ENCODE measurements at regions not wholly inside any gene's neighbourhood (a gene's known extent, or its start where the extent isn't known, plus 50 kb on each side); places are given as distances from the start of the nearest gene placed in this dataset.
"Not testable (repeated sequence)": the region's sequence is repeated elsewhere in the genome, so short reads cannot be mapped to it uniquely, and the experiment has no call there.

GRCh38 chr5:92330365-92330764, 947.2 kb upstream of the ARRDC3 start:
- no peak for DNase-seq (ENCODE audit: low read depth in 2 of 2)

- no peak for DNase-seq (ENCODE audit: low read depth in 2 of 2)
Observed at GRCh38 chr5:92329759-92330158, 946.6 kb upstream of the ARRDC3 start.

GRCh38 chr5:92328584-92329259, 945.6 kb upstream of the ARRDC3 start:
- DNase-seq (ENCODE audit: low read depth in 2 of 2): no peak

DNA sequence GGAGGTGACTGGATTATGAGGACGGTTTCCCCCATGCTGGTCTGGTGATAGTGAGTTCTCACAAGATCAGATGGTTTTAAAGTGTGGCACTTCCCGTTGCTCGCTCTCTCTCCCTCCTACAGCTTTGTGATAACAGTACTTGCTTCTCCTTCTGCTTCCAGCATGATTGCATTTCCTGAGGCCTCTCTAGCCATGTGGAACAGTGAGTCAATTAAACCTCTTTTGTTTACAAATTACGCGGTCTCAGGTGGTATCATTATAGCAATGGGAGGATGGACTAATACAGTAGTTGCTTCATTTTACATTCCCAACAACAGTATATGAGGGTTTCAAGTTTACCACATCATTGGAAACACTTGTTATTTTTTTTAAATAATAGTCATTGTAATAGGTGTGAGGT, 937.3 kb upstream of the ARRDC3 start:
- DNase-seq (ENCODE audit: low read depth in 2 of 2): no peak

DNA sequence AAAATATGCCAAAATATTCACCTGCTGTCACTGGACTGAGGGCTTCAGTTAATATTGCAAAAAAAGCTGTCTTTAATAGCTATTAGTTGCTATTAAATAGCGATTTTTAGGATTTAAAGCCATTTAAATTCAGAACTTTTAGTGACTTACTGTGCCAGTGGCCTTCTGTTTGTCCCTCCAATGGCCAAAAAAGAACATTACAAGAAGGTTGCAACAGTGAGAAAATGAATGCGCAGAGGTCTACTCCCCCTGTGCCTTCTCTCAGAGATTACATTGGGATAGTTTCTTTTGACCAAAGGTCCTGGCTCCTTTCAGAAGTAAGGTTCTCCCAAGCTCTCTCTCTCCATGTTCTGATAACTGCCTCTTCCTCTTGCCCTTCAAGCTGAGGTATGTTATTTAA, 930.3 kb upstream of the ARRDC3 start:
- no peak for DNase-seq (ENCODE audit: low read depth in 2 of 2)

DNA sequence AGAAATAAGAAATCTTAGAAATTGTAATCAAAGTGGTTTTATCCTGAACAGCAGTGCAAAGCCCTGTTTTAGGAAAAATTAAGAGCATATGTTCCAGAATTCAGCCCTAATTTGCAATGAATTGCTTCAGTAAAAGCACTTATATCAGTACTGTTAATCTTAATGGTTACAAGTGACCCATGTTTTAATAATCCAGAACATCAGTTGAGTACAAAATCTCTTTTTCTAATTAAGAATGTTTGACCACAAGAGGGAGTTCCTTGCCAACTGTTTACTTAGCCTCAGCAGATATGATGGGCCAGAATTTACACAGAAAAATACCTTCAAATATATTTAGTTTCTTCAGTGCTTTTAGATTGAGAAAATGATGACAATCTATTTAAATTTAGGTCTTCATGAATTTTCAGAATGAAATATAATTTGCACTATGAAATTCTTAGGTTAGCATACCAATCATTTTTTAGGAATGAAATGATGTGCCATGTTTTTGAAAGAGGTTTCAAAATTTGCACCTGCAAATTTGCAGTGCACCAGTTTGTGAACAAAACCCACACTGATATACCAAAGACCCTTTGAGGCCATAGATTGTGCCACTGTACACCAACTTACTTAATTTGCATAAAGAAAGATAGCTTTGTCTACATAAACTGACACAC, 926.3 kb upstream of the ARRDC3 start:
- DNase-seq (ENCODE audit: low read depth in 2 of 2): no peak

DNA sequence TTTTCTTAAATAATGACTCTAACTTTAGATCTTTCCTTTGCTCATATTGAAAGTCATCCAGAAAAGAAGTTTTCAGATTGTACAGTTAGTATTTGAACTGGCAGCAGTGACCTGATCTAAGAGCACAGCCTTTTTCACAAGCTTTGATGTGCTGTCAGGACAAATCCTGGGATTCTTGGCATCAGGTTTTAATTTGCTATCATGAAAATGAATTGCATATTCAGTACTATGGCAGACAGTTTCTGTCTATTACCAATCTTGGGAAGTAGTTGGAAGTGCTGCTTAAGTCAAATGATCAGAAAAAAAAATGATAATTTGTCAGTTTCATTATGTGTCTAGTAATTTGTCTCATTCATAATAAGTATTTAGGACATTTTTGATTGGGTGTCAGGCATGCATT, 925.6 kb upstream of the ARRDC3 start:
- no peak for DNase-seq (ENCODE audit: low read depth in 2 of 2)

DNA sequence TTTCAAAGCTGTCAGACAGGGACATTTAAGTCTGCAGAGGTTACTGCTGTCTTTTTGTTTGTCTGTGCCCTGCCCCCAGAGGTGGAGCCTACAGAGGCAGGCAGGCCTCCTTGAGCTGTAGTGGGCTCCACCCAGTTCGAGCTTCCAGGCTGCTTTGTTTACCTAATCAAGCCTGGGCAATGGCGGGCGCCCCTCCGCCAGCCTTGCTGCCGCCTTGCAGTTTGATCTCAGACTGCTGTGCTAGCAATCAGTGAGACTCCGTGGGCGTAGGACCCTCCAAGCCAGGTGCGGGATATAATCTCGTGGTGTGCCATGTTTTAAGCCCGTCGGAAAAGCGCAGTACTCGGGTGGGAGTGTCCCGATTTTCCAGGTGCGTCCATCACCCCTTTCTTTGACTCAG, 919.2 kb upstream of the ARRDC3 start:
- not testable (repeated sequence) for DNase-seq (ENCODE audit: low read depth in 2 of 2)

- DNase-seq (ENCODE audit: low read depth in 2 of 2): no peak
Observed at GRCh38 chr5:92283521-92283920, 900.4 kb upstream of the ARRDC3 start.

- not testable (repeated sequence) for DNase-seq (ENCODE audit: low read depth in 2 of 2)
Observed at GRCh38 chr5:92271750-92272149, 888.6 kb upstream of the ARRDC3 start.

DNA sequence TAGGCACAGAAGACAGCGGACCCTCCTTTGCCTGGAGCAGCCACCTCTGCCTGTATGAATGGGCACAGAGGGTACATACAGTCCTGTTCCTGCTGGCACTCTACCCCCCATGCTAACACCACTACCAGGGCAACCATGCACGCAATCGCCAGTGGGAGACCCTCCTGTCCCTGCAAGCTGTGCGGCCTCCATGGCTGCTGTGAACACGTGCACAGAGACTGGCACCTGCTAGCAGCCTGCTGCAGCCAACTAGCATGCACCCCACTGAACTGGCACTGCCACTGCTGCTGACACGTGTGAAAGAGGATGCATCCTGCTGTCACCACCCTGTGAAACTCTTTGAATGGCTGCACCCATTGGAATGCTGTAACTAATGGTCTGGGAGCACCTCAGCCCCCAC, 885.2 kb upstream of the ARRDC3 start:
- DNase-seq (ENCODE audit: low read depth in 2 of 2): no peak

DNA sequence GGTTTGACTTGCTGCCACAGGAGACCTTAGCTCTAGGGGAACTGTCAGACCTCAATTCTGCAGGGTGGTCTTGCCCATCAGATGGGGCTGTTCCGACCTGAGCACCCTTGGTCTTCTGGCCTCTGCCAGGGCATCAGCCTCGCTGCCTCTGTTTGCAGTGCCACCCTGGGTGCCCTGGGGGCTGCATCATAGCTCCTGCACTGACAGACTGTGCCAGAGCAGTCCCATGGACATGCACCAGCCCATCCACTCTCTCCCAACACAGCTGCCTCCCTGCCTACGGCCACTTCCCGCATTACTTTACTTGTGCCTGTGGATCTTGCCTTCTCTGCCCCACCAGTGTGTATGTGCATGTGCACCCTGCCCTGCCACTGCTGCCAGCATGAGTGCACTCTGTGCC, 884.7 kb upstream of the ARRDC3 start:
- no peak for DNase-seq (ENCODE audit: low read depth in 2 of 2)

GRCh38 chr5:92265804-92266203, 882.7 kb upstream of the ARRDC3 start:
- DNase-seq (ENCODE audit: low read depth in 2 of 2): no peak

DNA sequence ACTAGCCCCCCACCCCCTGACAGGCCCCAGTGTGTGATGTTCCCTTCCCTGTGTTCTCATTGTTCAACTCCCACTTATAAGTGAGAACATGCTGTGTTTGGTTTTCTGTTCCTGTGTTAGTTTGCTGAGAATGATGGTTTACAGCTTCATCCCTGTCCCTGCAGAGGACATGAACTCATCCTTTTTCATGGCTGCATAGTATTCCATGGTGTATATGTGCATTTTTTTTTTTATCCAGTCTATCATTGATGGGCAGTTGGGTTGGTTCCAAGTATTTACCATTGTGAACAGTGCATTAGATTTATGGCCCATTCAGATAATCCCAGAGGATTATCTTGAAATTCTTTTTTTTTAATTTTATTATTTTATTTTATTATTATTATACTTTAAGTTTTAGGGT, 872.5 kb upstream of the ARRDC3 start:
- not testable (repeated sequence) for DNase-seq (ENCODE audit: low read depth in 2 of 2)

DNA sequence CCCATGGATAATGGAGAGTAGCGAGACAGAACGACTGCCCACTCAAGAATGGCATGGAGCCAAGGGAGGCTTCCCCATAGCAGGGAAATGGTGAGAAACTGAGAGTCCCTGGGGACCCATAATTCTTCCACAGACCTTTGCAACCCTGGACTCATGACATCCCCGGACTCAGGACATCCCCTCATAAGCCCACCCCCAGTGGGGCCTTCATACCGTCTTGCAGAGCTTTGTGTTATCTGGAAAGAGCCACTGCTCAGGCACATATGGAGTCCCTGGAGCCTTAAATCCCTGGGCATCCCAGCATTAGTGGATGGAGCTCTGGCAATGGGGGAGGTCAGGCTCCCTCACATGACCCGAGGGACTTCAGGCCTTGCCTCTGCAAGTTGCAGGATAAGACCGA, 865.4 kb upstream of the ARRDC3 start:
- DNase-seq (ENCODE audit: low read depth in 2 of 2): no peak

- no peak for DNase-seq (ENCODE audit: low read depth in 2 of 2)
Observed at GRCh38 chr5:92242170-92242569, 859.1 kb upstream of the ARRDC3 start.

- DNase-seq (ENCODE audit: low read depth in 2 of 2): no peak
Observed at GRCh38 chr5:92237896-92238295, 854.8 kb upstream of the ARRDC3 start.

- no peak for DNase-seq (ENCODE audit: low read depth in 2 of 2)
Observed at GRCh38 chr5:92222449-92222848, 839.3 kb upstream of the ARRDC3 start.

- DNase-seq (ENCODE audit: low read depth in 2 of 2): not testable (repeated sequence)
Observed at GRCh38 chr5:92216852-92217251, 833.7 kb upstream of the ARRDC3 start.

- no peak for DNase-seq (ENCODE audit: low read depth in 2 of 2)
Observed at GRCh38 chr5:92215116-92215515, 832.0 kb upstream of the ARRDC3 start.

DNA sequence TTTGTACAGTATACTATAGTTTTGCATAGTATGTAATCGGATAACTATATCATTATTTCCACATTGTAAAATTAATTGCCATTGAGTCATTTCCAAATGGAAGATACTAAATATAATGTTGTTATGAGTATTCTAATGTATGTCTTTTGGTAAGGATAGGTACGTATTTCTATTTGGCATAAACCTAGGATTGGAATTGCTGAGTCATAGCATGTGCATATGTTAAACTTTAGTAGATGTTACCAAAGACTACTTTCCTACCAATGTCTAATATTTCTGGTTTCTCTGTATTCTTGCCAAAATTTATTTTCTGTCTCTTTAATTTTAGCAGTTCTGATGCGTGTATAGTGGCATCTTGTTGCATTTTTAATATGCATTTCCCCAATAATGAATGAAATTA, 825.1 kb upstream of the ARRDC3 start:
- no peak for DNase-seq (ENCODE audit: low read depth in 2 of 2)

DNA sequence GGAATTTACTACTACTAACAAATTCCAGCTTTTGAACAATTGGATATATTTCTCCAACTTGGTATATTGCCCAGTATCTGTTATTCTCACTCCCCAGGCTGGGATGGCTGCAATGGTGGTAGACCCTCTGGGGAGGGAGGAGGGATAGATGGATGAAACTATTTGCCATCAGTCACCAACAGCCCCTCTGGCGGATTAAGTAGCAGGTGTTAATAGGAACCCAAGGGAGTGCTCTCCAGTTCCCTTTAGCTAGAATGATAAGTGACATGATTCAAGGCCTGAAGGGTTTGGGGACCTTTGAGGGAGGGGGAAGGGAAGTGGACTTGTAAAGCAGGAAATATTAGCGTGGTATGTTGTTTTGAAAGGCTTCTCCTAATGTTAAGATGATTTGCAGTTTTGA, 824.0 kb upstream of the ARRDC3 start:
- no peak for DNase-seq (ENCODE audit: low read depth in 2 of 2)

GRCh38 chr5:92206681-92207080, 823.6 kb upstream of the ARRDC3 start:
- DNase-seq (ENCODE audit: low read depth in 2 of 2): no peak

GRCh38 chr5:92199035-92199434, 815.9 kb upstream of the ARRDC3 start:
- not testable (repeated sequence) for DNase-seq (ENCODE audit: low read depth in 2 of 2)

All from stimulated activated CD4-positive, alpha-beta T cell treated with anti-CD3 and anti-CD28 coated beads, Interleukin-4, amount 100 ng/mL, for 48 hours (primary cell).